CD14-positive monocyte (primary cell): ENCODE measurements at regions not wholly inside any gene's neighbourhood (a gene's known extent, or its start where the extent isn't known, plus 50 kb on each side); places are given as distances from the start of the nearest gene placed in this dataset.

Experiments used
- DNase-seq, 3 donors: peaks; one replicate each; pipeline ENCODE4 v3.0.0-alpha.2; 2011 to 2022
- H2AFZ ChIP-seq: 2 replicates; pipeline ENCODE4 v1.6.0; 2012; ENCODE audit warnings: mild to moderate bottlenecking, low read depth, low read length, inconsistent platforms; ENCODE audit not compliant: insufficient read depth, poor library complexity, severe bottlenecking
- H3K27ac ChIP-seq, 2 donors: 1 replicate in 1 of 2; 2 replicates in 1 of 2; pipeline ENCODE4 v1.5.1; 2012 to 2013; ENCODE audit warnings: low read length in 2 of 2, control low read depth in 1 of 2, inconsistent platforms in 1 of 2, low read depth in 1 of 2, mild to moderate bottlenecking in 1 of 2
- H3K27me3 ChIP-seq, 2 donors: one replicate each; pipeline versions ENCODE4 v1.6.0 to v1.6.1; 2011 to 2013; ENCODE audit warnings: low read length in 2 of 2; ENCODE audit not compliant: control insufficient read depth in 2 of 2, insufficient read depth in 2 of 2
- H3K36me3 ChIP-seq, 2 donors: replicated peaks in 1 of 2; 1 replicate in 1 of 2; 2 replicates in 1 of 2; pipeline versions ENCODE4 v1.5.1 to v1.6.1; 2012 to 2013; ENCODE audit warnings: low read length in 2 of 2, control low read depth in 1 of 2, inconsistent platforms in 1 of 2, mild to moderate bottlenecking in 1 of 2; ENCODE audit not compliant: insufficient read depth in 2 of 2, control insufficient read depth in 1 of 2
- H3K4me1 ChIP-seq, 2 donors: 1 replicate in 1 of 2; 2 replicates in 1 of 2; pipeline versions ENCODE4 v1.5.1 to v1.6.1; 2012 to 2013; ENCODE audit warnings: low read length in 2 of 2, control low read depth in 1 of 2, inconsistent platforms in 1 of 2, mild to moderate bottlenecking in 1 of 2, moderate library complexity in 1 of 2; ENCODE audit not compliant: insufficient read depth in 2 of 2, control insufficient read depth in 1 of 2
- H3K4me2 ChIP-seq: replicated peaks from 2 replicates; pipeline ENCODE3; 2012; ENCODE audit warnings: low read length, moderate library complexity, mild to moderate bottlenecking; ENCODE audit not compliant: poor library complexity, severe bottlenecking; ENCODE audit errors: extremely low read depth
- H3K4me3 ChIP-seq, 3 experiments: fragments of 200-600 bp in 1 of 3; sonication (generic) in 1 of 3; replicated peaks in 1 of 3; 1 replicate in 2 of 3; 2 replicates in 1 of 3; pipeline ENCODE4 v1.5.1; 2011 to 2013; ENCODE audit warnings: low read length in 3 of 3, mild to moderate bottlenecking in 3 of 3, control low read depth in 2 of 3, low read depth in 2 of 3, inconsistent platforms in 1 of 3, moderate library complexity in 1 of 3
- H3K79me2 ChIP-seq: 2 replicates; pipeline ENCODE4 v1.6.0; 2012; ENCODE audit warnings: mild to moderate bottlenecking, control low read depth, inconsistent platforms, low read length, moderate library complexity; ENCODE audit not compliant: insufficient read depth
- H3K9ac ChIP-seq: 2 replicates; pipeline ENCODE4 v1.6.0; 2017; ENCODE audit warnings: low read length, mild to moderate bottlenecking; ENCODE audit not compliant: insufficient read depth, poor library complexity, severe bottlenecking
- H3K9me3 ChIP-seq, 2 donors: replicated peaks in 1 of 2; 1 replicate in 1 of 2; 2 replicates in 1 of 2; pipeline versions ENCODE4 v1.5.1 to v1.6.1; 2012 to 2013; ENCODE audit warnings: low read length in 2 of 2, control low read depth in 1 of 2; ENCODE audit not compliant: control insufficient read depth in 1 of 2, insufficient read depth in 1 of 2
- H4K20me1 ChIP-seq: 2 replicates; pipeline ENCODE4 v1.6.0; 2012; ENCODE audit warnings: mild to moderate bottlenecking, low read length, control low read depth, moderate library complexity; ENCODE audit not compliant: insufficient read depth
- H3K27ac Mint-ChIP-seq, 7 donors: one replicate each; pipeline ENCODE4 v1.8.0; 2020; ENCODE audit warnings: mild to moderate bottlenecking in 7 of 7, mixed read lengths in 7 of 7, moderate library complexity in 6 of 7, inconsistent platforms in 2 of 7
- H3K27me3 Mint-ChIP-seq, 3 donors: one replicate each; pipeline ENCODE4 v1.8.0; 2021 to 2022; ENCODE audit warnings: low read depth in 3 of 3, mild to moderate bottlenecking in 3 of 3, mixed read lengths in 3 of 3, moderate library complexity in 3 of 3, inconsistent platforms in 1 of 3
- H3K36me3 Mint-ChIP-seq, 2 donors: one replicate each; pipeline ENCODE4 v1.8.0; 2020; ENCODE audit warnings: mixed read lengths in 2 of 2, inconsistent platforms in 1 of 2, mild to moderate bottlenecking in 1 of 2
- H3K4me1 Mint-ChIP-seq: one replicate; pipeline ENCODE4 v1.8.0; 2020; ENCODE audit warnings: mild to moderate bottlenecking, mixed read lengths
- H3K4me3 Mint-ChIP-seq, 2 donors: one replicate each; pipeline ENCODE4 v1.8.0; 2020; ENCODE audit warnings: mild to moderate bottlenecking in 2 of 2, mixed read lengths in 2 of 2, moderate library complexity in 1 of 2
- H3K9me3 Mint-ChIP-seq, 7 donors: one replicate each; pipeline ENCODE4 v1.8.0; 2020 to 2022; ENCODE audit warnings: mixed read lengths in 7 of 7, mild to moderate bottlenecking in 6 of 7, moderate library complexity in 6 of 7, inconsistent platforms in 2 of 7
- CTCF ChIP-seq: fragments of 200-600 bp; IDR thresholded peaks from one replicate; pipeline ENCODE4 v1.8.0; 2022; ENCODE audit warnings: antibody characterized with exemption, mild to moderate bottlenecking
- WGBS: methylation state at CpG from one replicate; pipeline ENCODE4 v1.1.5; 2013; ENCODE audit warnings: missing lambda C conversion rate; ENCODE audit not compliant: insufficient coverage; 5-methylcytosine and 5-hydroxymethylcytosine counted together
- intact Hi-C, 2 donors: fragments of 100-400 bp; cut with micrococcal nuclease; formaldehyde crosslinking; loops; one replicate each; pipeline versions ENCODE4 v1.15.0 to v1.15.1; 2023

GRCh38 chr10:78778444-78779338 lies 290.1 kb upstream of the ZMIZ1 start:
- DNase-seq = no peak
- intact Hi-C loops = no loop called here
- TF ChIP-seq CTCF = no peak
- Histone ChIP-seq H3K9ac (no peak overlapping the region), H4K20me1 (no peaks in the 10 kb centered on the region), H3K27me3 (peaks cover 0 to 4% of the 10 kb centered on the region in 2 donors), H3K4me3 (no peak overlapping the region), H2AFZ (no peak overlapping the region), H3K27ac (no peak overlapping the region), H3K4me1 (no peaks in the 10 kb centered on the region), H3K36me3 (no peaks in the 10 kb centered on the region), H3K4me2 (no peak overlapping the region), H3K79me2 (no peaks in the 10 kb centered on the region), H3K9me3 (no peaks in the 10 kb centered on the region)
- WGBS = 95% methylated on average over 9 of the region's 13 CpGs
- Mint-ChIP-seq H3K27ac (peak overlapping the region in 2 of 7 donors; percentile 18 to 42), H3K27me3 (peaks cover 2 to 16% (median 6%) of the 10 kb centered on the region in 3 donors), H3K4me1 (peaks cover 3% of the 10 kb centered on the region), H3K36me3 (no peaks in the 10 kb centered on the region), H3K9me3 (peaks cover 0 to 10% (median 3%) of the 10 kb centered on the region in 7 donors), H3K4me3 (no peak overlapping the region)

GRCh38 chr10:78779339-78779955 lies 289.3 kb upstream of the ZMIZ1 start:
- WGBS = 89% methylated on average over 2 of the region's 4 CpGs
- H3K4me3 Mint-ChIP-seq = no peak overlapping the region

More at GRCh38 chr10:78779339-78779955, 289.3 kb upstream of the ZMIZ1 start:
- H3K79me2 ChIP-seq = no peaks in the 10 kb centered on the region
- H3K9me3 ChIP-seq = no peaks in the 10 kb centered on the region
- DNase-seq = no peak
- no peaks in the 10 kb centered on the region for H3K36me3 ChIP-seq
- H3K27me3 Mint-ChIP-seq = peaks cover 2 to 16% (median 4%) of the 10 kb centered on the region in 3 donors
- no peak overlapping the region for H3K27ac ChIP-seq
- H3K9ac ChIP-seq = no peak overlapping the region
- no peak overlapping the region for H3K4me3 ChIP-seq
- peaks cover 0 to 10% (median 3%) of the 10 kb centered on the region in 7 donors for H3K9me3 Mint-ChIP-seq
- H3K36me3 Mint-ChIP-seq = no peaks in the 10 kb centered on the region
- intact Hi-C loops = no loop called here
- H3K4me1 Mint-ChIP-seq = peaks cover 3% of the 10 kb centered on the region
- H3K4me1 ChIP-seq = no peaks in the 10 kb centered on the region
- no peak overlapping the region for H3K27ac Mint-ChIP-seq
- H2AFZ ChIP-seq = no peak overlapping the region
- no peaks in the 10 kb centered on the region for H4K20me1 ChIP-seq
- TF ChIP-seq CTCF = no peak
- H3K4me2 ChIP-seq = no peak overlapping the region
- H3K27me3 ChIP-seq = peaks cover 0 to 4% of the 10 kb centered on the region in 2 donors
